IMR-90 (cell line): ENCODE measurements at regions not wholly inside any gene's neighbourhood (a gene's known extent, or its start where the extent isn't known, plus 50 kb on each side); places are given as distances from the start of the nearest gene placed in this dataset.

Experiments used
- ATAC-seq: fragments of 200-7000 bp; cut with Tn5 transposase; 2 replicates; pipeline ENCODE4 v1.9.1; 2020; ENCODE audit warnings: low read depth, mild to moderate bottlenecking, moderate library complexity
- BruUV-seq: library from RNA; stranded (reverse); fragments of 400-500 nt; replicated peaks from 2 replicates; lab custom pipeline; 2021; lab: Mats Ljungman, UMichigan
- CTCF ChIA-PET: fragments of 300-600 bp; formaldehyde crosslinking; extraction: SDS; loops from one replicate; lab custom pipeline; 2021; ENCODE audit warnings: antibody characterized with exemption; lab: Yijun Ruan, JAX
- POLR2A ChIA-PET: fragments of 300-600 bp; sonication (Branson Sonifier 250); formaldehyde crosslinking; loops from one replicate; lab custom pipeline; 2022; ENCODE audit warnings: antibody characterized with exemption; ENCODE audit not compliant: unreplicated experiment; lab: Charles Lee
- DNase-seq: peaks from one replicate; pipeline ENCODE4 v3.0.0; 2013
- H2AFZ ChIP-seq: replicated peaks from 2 replicates; pipeline ENCODE3; 2013; ENCODE audit warnings: low read length, mild to moderate bottlenecking; ENCODE audit not compliant: poor library complexity
- H2AK5ac ChIP-seq: 2 replicates; pipeline ENCODE4 v1.6.1; 2013; ENCODE audit warnings: low read depth, low read length, inconsistent platforms
- H2AK9ac ChIP-seq: replicated peaks from 2 replicates; pipeline ENCODE3; 2013; ENCODE audit warnings: mild to moderate bottlenecking, low read depth, low read length, moderate library complexity; ENCODE audit not compliant: poor library complexity
- H2BK120ac ChIP-seq: 2 replicates; pipeline ENCODE4 v1.6.1; 2013; ENCODE audit warnings: low read depth, low read length, inconsistent platforms
- H2BK15ac ChIP-seq: 3 replicates; pipeline ENCODE4 v1.6.1; 2013; ENCODE audit warnings: low read depth, low read length, inconsistent platforms
- H2BK20ac ChIP-seq: 2 replicates; pipeline ENCODE4 v1.6.1; 2013; ENCODE audit warnings: low read depth, mild to moderate bottlenecking, inconsistent platforms, low read length, moderate library complexity
- H2BK5ac ChIP-seq: 2 replicates; pipeline ENCODE4 v1.6.1; 2013; ENCODE audit warnings: mild to moderate bottlenecking, low read depth, low read length, inconsistent platforms; ENCODE audit not compliant: poor library complexity, severe bottlenecking
- H3K14ac ChIP-seq: replicated peaks from 2 replicates; pipeline ENCODE4 v1.6.1; 2013; ENCODE audit warnings: low read depth, low read length, inconsistent platforms
- H3K18ac ChIP-seq: 2 replicates; pipeline ENCODE4 v1.6.1; 2013; ENCODE audit warnings: low read depth, low read length, control low read depth
- H3K23ac ChIP-seq: 2 replicates; pipeline ENCODE4 v1.6.1; 2013; ENCODE audit warnings: low read depth, low read length, inconsistent platforms
- H3K27ac ChIP-seq: 2 replicates; pipeline ENCODE4 v1.5.1; 2013; ENCODE audit warnings: mild to moderate bottlenecking, control low read depth, low read length; ENCODE audit not compliant: insufficient read depth
- H3K27me3 ChIP-seq: 2 replicates; pipeline ENCODE4 v1.6.1; 2013; ENCODE audit warnings: low read length; ENCODE audit not compliant: control insufficient read depth, insufficient read depth
- H3K36me3 ChIP-seq: 2 replicates; pipeline ENCODE4 v1.6.1; 2013; ENCODE audit warnings: low read length, mixed read lengths; ENCODE audit not compliant: control insufficient read depth, insufficient read depth
- H3K4ac ChIP-seq: 2 replicates; pipeline ENCODE4 v1.6.1; 2013; ENCODE audit warnings: low read depth, low read length, inconsistent platforms
- H3K4me1 ChIP-seq: 2 replicates; pipeline ENCODE4 v1.6.1; 2013; ENCODE audit warnings: low read length, mixed read lengths; ENCODE audit not compliant: control insufficient read depth, insufficient read depth
- H3K4me2 ChIP-seq: 2 replicates; pipeline ENCODE4 v1.6.1; 2013; ENCODE audit warnings: low read depth, mild to moderate bottlenecking, control low read depth, low read length, moderate library complexity
- H3K4me3 ChIP-seq: 2 replicates; pipeline ENCODE4 v1.5.1; 2013; ENCODE audit warnings: low read depth, mild to moderate bottlenecking, control low read depth, low read length, moderate library complexity; ENCODE audit not compliant: insufficient read depth
- H3K56ac ChIP-seq: 2 replicates; pipeline ENCODE4 v1.6.1; 2013; ENCODE audit warnings: low read length, inconsistent platforms; ENCODE audit not compliant: insufficient read depth; ENCODE audit errors: extremely low read depth
- H3K79me1 ChIP-seq, 2 experiments: 2 replicates each; pipeline ENCODE4 v1.6.1; 2013; ENCODE audit warnings: low read length in 2 of 2, inconsistent platforms in 1 of 2, low read depth in 1 of 2
- H3K9ac ChIP-seq: 2 replicates; pipeline ENCODE4 v1.6.1; 2013; ENCODE audit warnings: low read depth, low read length, control low read depth
- H3K9me1 ChIP-seq: 2 replicates; pipeline ENCODE4 v1.6.1; 2013; ENCODE audit warnings: low read length, inconsistent platforms; ENCODE audit not compliant: insufficient read depth
- H3K9me3 ChIP-seq: 2 replicates; pipeline ENCODE4 v1.6.1; 2013; ENCODE audit warnings: low read length; ENCODE audit not compliant: control insufficient read depth, insufficient read depth
- H4K20me1 ChIP-seq: 2 replicates; pipeline ENCODE4 v1.6.1; 2013; ENCODE audit warnings: low read length, inconsistent platforms; ENCODE audit not compliant: insufficient read depth
- H4K5ac ChIP-seq: 2 replicates; pipeline ENCODE4 v1.6.1; 2013; ENCODE audit warnings: mild to moderate bottlenecking, low read depth, low read length, control low read depth
- H4K8ac ChIP-seq, 2 experiments: 2 replicates each; pipeline ENCODE4 v1.6.1; 2013; ENCODE audit warnings: low read depth in 2 of 2, low read length in 2 of 2, control low read depth in 1 of 2, inconsistent platforms in 1 of 2
- H4K91ac ChIP-seq: 2 replicates; pipeline ENCODE4 v1.6.1; 2013; ENCODE audit warnings: low read depth, low read length, inconsistent platforms; ENCODE audit not compliant: insufficient read depth
- BHLHE40 ChIP-seq: fragments of 150-350 bp; IDR thresholded peaks from 2 replicates; pipeline ENCODE4 v1.6.1; 2016; ENCODE audit warnings: mild to moderate bottlenecking, low read depth, low read length
- CEBPB ChIP-seq: IDR thresholded peaks from 2 replicates; pipeline ENCODE4 v1.6.1; 2012; ENCODE audit warnings: low read depth, low read length, improper control_type of control experiment
- CHD1 ChIP-seq: IDR thresholded peaks from 2 replicates; pipeline ENCODE4 v1.6.1; 2012; ENCODE audit warnings: low read depth, low read length, improper control_type of control experiment
- FOS ChIP-seq: fragments of 150-350 bp; IDR thresholded peaks from 2 replicates; pipeline ENCODE4 v1.6.1; 2016; ENCODE audit warnings: low read depth, low read length
- MAFK ChIP-seq: IDR thresholded peaks from 2 replicates; pipeline ENCODE4 v1.6.1; 2012; ENCODE audit warnings: low read depth, low read length, improper control_type of control experiment
- MAZ ChIP-seq: IDR thresholded peaks from 2 replicates; pipeline ENCODE4 v1.6.1; 2012; ENCODE audit warnings: low read depth, mild to moderate bottlenecking, low read length, improper control_type of control experiment, moderate library complexity, borderline replicate concordance
- NFE2L2 ChIP-seq: fragments of 150-350 bp; IDR thresholded peaks from 2 replicates; pipeline ENCODE4 v1.6.1; 2016; ENCODE audit warnings: low read depth, mild to moderate bottlenecking, low read length
- POLR2A ChIP-seq: IDR thresholded peaks from 2 replicates; pipeline ENCODE4 v1.6.1; 2012; ENCODE audit warnings: mild to moderate bottlenecking, low read depth, low read length
- RAD21 ChIP-seq: IDR thresholded peaks from 2 replicates; pipeline ENCODE4 v1.6.1; 2012; ENCODE audit warnings: low read length, improper control_type of control experiment
- RCOR1 ChIP-seq: IDR thresholded peaks from 2 replicates; pipeline ENCODE4 v1.6.1; 2012; ENCODE audit warnings: mild to moderate bottlenecking, low read length, improper control_type of control experiment; ENCODE audit not compliant: insufficient replicate concordance
- WGBS, 2 experiments: methylation state at CpG; one replicate each; pipeline versions ENCODE4 v1.1.5 to v1.1.7; 2013; ENCODE audit warnings: missing lambda C conversion rate in 2 of 2; ENCODE audit not compliant: insufficient read length in 1 of 2; ENCODE audit errors: extremely low coverage in 2 of 2; 5-methylcytosine and 5-hydroxymethylcytosine counted together
- dilution Hi-C: fragments of 300-500 bp; cut with HindIII; formaldehyde crosslinking; loops from one replicate; pipeline ENCODE4 v1.14.3; 2018; ENCODE audit warnings: low sequenced_read_pairs; ENCODE audit not compliant: unreplicated experiment
- in situ Hi-C: fragments of 300-500 bp; cut with MboI; formaldehyde crosslinking; loops from 3 replicates; pipeline ENCODE4 v1.14.3; 2019; ENCODE audit warnings: low sequenced_read_pairs, inconsistent platforms, mixed read lengths
- intact Hi-C: fragments of 100-400 bp; cut with micrococcal nuclease; formaldehyde crosslinking; loops from 2 replicates; pipeline ENCODE4 v1.10.0; 2022
- TF ChIP-seq, protein P1 (sequence below): fragments of 150-350 bp; IDR thresholded peaks from 2 replicates; pipeline ENCODE4 v1.6.1; 2016; ENCODE audit warnings: low read depth, mild to moderate bottlenecking, low read length, moderate library complexity, borderline replicate concordance

DNA sequence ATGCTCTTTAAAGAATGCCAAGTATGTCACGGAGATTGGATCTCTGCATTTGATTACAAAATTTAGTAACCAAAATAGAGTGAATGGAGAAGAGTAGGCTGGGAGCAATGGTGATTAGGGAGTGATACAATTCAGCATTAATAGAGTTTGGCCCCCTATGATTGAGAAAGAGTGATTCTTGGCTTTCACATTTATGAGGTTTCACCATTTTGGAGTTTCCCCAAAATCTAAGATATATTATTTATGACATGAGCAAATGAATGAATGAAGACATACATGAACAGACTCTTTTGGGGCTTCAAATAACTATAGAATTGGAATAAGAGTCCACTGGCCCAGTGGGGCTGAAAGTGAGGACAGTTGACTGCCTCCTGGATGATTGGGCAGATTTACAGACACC is 255.2 kb downstream of the LPIN1 start:
- H4K20me1 ChIP-seq = no peaks in the 10 kb centered on the region
- H3K27ac ChIP-seq = no peak overlapping the region
- H2BK20ac ChIP-seq = no peak overlapping the region
- no peak overlapping the region for H2AK5ac ChIP-seq
- no peaks in the 10 kb centered on the region for H3K9me1 ChIP-seq
- TF ChIP-seq NFE2L2 (no peak), MAZ (no peak), POLR2A (no peak), RCOR1 (no peak), MAFK (no peak), FOS (no peak), BHLHE40 (no peak), RAD21 (no peak), CHD1 (no peak), CEBPB (no peak)
- TF ChIP-seq, protein P1, sequence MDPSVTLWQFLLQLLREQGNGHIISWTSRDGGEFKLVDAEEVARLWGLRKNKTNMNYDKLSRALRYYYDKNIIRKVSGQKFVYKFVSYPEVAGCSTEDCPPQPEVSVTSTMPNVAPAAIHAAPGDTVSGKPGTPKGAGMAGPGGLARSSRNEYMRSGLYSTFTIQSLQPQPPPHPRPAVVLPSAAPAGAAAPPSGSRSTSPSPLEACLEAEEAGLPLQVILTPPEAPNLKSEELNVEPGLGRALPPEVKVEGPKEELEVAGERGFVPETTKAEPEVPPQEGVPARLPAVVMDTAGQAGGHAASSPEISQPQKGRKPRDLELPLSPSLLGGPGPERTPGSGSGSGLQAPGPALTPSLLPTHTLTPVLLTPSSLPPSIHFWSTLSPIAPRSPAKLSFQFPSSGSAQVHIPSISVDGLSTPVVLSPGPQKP = no peak
- no peaks in the 10 kb centered on the region for H3K79me1 ChIP-seq
- no peaks in the 10 kb centered on the region for H3K36me3 ChIP-seq
- no peak overlapping the region for H2BK120ac ChIP-seq
- H3K4me3 ChIP-seq = no peak overlapping the region
- BruUV-seq = no TSS peak
- no peaks in the 10 kb centered on the region for H3K27me3 ChIP-seq
- DNase-seq = no peak
- intact Hi-C loops = no loop called here
- no peak overlapping the region for H3K4ac ChIP-seq
- no peak overlapping the region for H2BK5ac ChIP-seq
- H4K8ac ChIP-seq = no peak overlapping the region
- H3K9me3 ChIP-seq = no peaks in the 10 kb centered on the region
- no peak overlapping the region for H3K56ac ChIP-seq
- dilution Hi-C loops = no loop called here
- no peak overlapping the region for H2AK9ac ChIP-seq
- 0 out of 2 replicates have a peak, but pooled peaks cover 1% of the 10 kb centered on the region for H3K4me1 ChIP-seq
- in situ Hi-C loops = no loop called here
- POLR2A ChIA-PET = no interaction called here
- no peak overlapping the region for H2AFZ ChIP-seq
- H4K5ac ChIP-seq = no peak overlapping the region
- no peak for ATAC-seq
- no CpG with 5 or more reads among the region's 1 CpG for WGBS, 2 experiments
- H3K18ac ChIP-seq = no peak overlapping the region
- no peak overlapping the region for H3K14ac ChIP-seq
- no peak overlapping the region for H4K91ac ChIP-seq
- CTCF ChIA-PET = no interaction called here
- H2BK15ac ChIP-seq = no peak overlapping the region
- H3K4me2 ChIP-seq = no peak overlapping the region
- H3K9ac ChIP-seq = no peak overlapping the region
- no peak overlapping the region for H3K23ac ChIP-seq
